NB4 (cell line): ENCODE measurements at regions not wholly inside any gene's neighbourhood (a gene's known extent, or its start where the extent isn't known, plus 50 kb on each side); places are given as distances from the start of the nearest gene placed in this dataset.
"Not testable (repeated sequence)": the region's sequence is repeated elsewhere in the genome, so short reads cannot be mapped to it uniquely, and the experiment has no call there.

Experiments
- DNase-seq: peaks from one replicate; pipeline ENCODE4 v3.0.0; 2010; ENCODE audit warnings: low read depth
- H3K4me3 ChIP-seq: one replicate; pipeline ENCODE4 v1.5.1; 2011; ENCODE audit warnings: mild to moderate bottlenecking, low read depth, low read length, moderate library complexity
- MYC ChIP-seq: IDR thresholded peaks from 2 replicates; pipeline ENCODE4 v1.6.1; 2011; ENCODE audit warnings: low read depth, low read length
- POLR2A ChIP-seq: IDR thresholded peaks from 2 replicates; pipeline ENCODE4 v1.6.1; 2011; ENCODE audit warnings: mild to moderate bottlenecking; ENCODE audit not compliant: insufficient read length; ENCODE audit errors: extremely low read depth
- TF ChIP-seq, protein P1 (sequence below): IDR thresholded peaks from one replicate; pipeline ENCODE4 v1.5.1; 2012; ENCODE audit warnings: low read depth, low read length
- TF ChIP-seq, protein P2 (sequence below): IDR thresholded peaks from 2 replicates; pipeline ENCODE4 v1.6.1; 2011; ENCODE audit warnings: low read depth, low read length

DNA sequence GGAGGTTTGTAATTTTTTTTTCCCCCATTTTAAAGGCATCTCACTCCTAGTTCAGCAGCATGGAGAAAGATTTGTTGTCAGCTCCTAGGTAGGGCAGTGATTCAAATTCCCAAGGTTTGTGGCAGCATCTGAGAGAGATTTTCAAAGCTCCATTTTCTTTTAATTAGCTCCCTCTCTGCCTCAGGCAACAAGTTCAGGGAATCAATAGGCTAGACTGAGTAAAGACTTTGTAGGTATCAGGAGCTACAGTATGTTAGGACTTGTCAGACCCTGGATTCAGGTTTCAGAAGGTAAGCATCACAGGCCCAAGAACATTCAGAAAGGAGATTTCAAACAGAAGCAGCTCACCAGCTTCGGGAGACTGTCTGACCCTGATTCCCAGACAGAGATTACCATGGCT is 273.3 kb upstream of the ERBB4 start:
- no peak for DNase-seq
- TF ChIP-seq, protein P1, sequence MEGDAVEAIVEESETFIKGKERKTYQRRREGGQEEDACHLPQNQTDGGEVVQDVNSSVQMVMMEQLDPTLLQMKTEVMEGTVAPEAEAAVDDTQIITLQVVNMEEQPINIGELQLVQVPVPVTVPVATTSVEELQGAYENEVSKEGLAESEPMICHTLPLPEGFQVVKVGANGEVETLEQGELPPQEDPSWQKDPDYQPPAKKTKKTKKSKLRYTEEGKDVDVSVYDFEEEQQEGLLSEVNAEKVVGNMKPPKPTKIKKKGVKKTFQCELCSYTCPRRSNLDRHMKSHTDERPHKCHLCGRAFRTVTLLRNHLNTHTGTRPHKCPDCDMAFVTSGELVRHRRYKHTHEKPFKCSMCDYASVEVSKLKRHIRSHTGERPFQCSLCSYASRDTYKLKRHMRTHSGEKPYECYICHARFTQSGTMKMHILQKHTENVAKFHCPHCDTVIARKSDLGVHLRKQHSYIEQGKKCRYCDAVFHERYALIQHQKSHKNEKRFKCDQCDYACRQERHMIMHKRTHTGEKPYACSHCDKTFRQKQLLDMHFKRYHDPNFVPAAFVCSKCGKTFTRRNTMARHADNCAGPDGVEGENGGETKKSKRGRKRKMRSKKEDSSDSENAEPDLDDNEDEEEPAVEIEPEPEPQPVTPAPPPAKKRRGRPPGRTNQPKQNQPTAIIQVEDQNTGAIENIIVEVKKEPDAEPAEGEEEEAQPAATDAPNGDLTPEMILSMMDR = no peak
- TF ChIP-seq POLR2A = no peak
- TF ChIP-seq, protein P2, sequence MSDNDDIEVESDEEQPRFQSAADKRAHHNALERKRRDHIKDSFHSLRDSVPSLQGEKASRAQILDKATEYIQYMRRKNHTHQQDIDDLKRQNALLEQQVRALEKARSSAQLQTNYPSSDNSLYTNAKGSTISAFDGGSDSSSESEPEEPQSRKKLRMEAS = no peak
- TF ChIP-seq MYC = no peak
- no peak overlapping the region for H3K4me3 ChIP-seq

DNA sequence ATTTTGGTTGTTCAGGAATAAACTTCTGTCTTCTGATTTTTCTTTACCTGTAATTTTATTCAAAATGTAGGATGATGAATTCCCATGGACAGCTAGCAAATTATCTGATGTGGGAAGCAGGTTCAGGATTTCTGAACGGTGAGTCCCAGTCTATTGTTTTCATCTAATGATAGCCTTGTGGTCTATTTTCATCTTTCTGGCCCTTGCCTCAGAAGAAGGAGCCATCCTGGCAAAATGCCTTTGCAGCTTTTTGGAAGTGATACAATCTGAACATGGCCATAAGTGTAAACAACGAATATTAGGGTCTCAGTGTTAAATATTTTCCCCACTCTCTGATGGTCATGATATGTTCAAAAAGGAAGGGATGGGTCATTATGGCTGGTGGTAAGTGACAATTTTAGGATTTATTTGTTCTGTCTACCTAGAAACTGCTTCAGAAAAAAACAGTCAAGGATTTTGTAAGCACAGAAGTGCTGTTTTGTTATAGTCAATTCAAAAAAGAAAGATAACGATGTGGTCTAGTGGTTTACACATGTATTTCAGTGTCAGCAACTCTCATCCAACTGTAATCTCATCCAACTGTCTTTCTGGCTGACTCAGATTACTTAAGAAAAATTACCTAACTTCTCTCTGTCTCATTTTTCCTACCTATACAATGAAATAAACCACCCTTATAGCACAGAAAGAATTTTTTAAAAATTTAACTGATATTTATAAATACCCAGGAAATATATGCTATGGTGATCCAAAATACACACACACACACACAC is 272.6 kb upstream of the ERBB4 start:
- no peak for DNase-seq
- TF ChIP-seq POLR2A (no peak), MYC (no peak)
- TF ChIP-seq, protein P1 = no peak
- TF ChIP-seq, protein P2 = no peak
- H3K4me3 ChIP-seq = no peak overlapping the region

DNA sequence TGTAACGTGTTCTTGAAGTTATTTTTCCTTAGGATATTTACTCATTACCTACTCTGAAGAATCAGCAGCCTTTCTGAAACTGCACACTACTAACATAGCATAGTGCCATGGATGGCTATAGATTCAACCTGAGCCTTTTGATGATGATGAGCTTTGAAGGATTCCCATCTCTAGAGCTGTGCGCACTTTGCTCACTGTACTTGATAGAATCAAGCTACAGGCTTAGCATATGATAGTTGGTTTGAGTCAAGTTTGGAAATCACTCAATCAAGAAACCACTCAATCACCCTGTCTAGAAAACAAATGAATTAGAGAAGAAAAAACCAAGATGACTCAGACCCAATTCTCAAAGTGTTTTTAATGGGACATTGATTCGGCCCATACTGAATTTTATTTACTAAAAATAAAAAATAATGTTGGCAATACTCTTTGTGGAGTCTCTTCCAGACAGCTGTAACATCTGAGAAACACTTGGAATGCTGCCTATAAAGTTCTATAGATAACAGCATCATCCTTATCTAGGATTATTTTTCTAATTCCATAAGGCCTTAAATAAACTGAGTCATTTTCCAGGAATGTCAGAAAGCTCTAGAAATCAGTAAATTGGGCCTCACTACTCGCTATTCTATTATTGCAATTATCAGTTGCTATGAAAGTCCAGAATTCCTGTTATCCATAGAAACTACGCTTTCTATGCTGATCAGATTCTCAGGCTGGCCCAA is 259.0 kb upstream of the ERBB4 start:
- TF ChIP-seq, protein P2 = no peak
- TF ChIP-seq MYC = no peak
- no peak for TF ChIP-seq POLR2A
- TF ChIP-seq, protein P1 = no peak
- H3K4me3 ChIP-seq = no peak overlapping the region
- no peak for DNase-seq

DNA sequence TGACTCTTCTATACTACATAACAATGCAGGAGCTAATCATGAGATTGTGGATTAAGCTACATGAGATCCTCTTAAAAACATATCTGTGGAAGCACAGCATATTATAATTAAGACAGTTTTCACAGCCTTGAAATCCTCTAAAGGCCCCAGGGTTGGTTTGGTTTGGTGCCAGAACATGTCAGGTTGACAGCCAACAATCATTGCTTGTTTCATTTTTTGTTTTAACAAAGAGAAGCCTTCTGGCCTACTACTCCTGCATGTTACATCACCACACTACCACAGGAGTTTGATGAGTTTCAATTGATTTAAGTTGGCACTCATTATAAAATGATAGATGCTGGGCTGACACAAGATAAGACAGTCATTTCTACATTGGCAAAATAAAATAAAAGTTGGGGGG is 255.9 kb upstream of the ERBB4 start:
- TF ChIP-seq POLR2A (no peak), MYC (no peak)
- TF ChIP-seq, protein P1 = no peak
- TF ChIP-seq, protein P2 = no peak
- no peak for DNase-seq
- H3K4me3 ChIP-seq = no peak overlapping the region

DNA sequence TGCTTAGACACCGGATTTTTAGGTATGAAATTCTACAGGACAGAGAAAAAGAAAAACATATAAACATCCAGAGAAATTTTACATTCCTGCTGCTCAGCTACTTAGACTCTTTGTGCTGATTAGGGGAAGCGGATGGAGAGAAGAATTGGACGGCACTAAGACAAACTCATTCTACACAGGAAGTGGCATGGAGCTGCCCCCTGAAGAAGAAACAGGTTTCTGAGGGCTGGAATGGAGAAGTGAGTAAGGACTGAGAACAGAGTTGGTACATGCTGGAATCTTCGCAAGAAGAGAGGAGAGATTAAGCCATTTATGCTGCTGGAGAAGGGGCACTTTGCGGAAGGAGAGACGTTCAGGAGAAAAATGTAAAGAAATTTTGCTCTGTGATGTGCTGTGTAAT is 253.0 kb upstream of the ERBB4 start:
- TF ChIP-seq, protein P2 = no peak
- no peak for TF ChIP-seq MYC
- TF ChIP-seq, protein P1 = no peak
- TF ChIP-seq POLR2A = no peak
- DNase-seq = no peak
- H3K4me3 ChIP-seq = no peak overlapping the region

DNA sequence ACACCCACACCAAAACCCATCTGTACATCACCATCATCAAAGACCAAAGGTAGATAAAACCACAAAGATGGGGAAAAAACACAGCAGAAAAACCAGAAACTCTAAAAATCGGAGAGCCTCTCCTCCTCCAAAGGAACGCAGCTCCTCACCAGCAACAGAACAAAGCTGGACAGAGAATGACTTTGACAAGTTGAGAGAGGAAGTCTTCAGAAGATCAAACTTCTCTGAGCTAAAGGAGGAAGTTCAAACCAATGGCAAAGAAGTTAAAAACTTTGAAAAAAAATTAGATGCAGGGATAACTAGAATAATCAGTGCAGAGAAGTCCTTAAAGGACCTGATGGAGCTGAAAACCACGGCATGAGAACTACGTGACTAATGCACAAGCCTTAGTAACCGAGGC is 247.5 kb upstream of the ERBB4 start:
- DNase-seq, H3K4me3 ChIP-seq: not testable (repeated sequence)
